ENCODE measurements at regions not wholly inside any gene's neighbourhood (a gene's known extent, or its start where the extent isn't known, plus 50 kb on each side); places are given as distances from the start of the nearest gene placed in this dataset.
A peak's percentile ranks its signal among the peaks of the same experiment; 100 is the strongest.

DNA sequence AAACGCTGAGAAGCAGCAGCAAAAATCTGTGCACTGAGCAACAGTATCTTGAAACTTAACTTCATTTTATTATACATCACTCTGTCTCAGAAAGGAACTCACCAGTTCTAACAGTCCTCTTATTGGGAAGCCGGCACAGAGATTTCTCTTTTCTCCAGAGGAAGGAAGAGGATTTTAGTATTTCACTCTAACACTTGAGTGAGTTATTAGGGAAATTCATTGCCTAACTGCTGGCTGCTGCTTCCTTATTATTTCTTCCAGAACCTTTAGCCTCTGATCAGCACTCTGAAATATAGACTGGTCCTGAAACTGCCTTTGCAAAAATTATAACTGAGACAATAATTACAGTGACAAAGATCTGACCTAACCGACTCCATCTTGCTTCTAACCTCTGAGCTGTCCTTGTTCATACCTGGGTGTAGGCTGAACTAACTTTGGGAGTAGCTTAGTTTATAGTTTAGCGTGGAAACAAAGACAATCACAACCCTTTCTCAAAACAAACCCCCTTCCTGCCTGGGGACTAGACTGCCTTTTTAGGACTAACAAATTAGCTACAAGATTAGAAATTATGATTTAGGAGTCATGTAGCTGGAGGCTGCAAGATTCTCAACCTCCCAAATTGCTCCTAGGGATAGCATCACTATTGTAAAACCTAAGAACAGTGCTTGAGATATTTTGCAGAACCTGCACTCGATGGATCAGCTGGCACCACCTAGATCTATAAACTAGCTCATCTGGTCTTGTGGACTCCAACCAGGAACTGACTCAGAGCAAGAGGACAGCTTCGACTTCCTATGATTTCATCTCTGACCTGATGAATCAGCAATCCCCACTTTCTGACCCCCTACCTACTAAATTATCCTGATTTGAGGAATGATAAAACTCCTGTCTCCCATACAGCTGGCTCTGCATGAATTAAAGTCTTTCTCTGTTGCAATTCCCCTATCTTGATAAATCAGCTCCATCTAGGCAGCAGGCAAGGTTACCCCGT is 117.5 kb downstream of the DYRK2 start:
- H3K4me1 ChIP-seq = no peaks in the 10 kb centered on the region
- H3K27me3 ChIP-seq = no peaks in the 10 kb centered on the region
- H3K27ac ChIP-seq = no peak overlapping the region
- intact Hi-C loops (cut with DNase I) = no loop called here
- TF ChIP-seq, protein P1, sequence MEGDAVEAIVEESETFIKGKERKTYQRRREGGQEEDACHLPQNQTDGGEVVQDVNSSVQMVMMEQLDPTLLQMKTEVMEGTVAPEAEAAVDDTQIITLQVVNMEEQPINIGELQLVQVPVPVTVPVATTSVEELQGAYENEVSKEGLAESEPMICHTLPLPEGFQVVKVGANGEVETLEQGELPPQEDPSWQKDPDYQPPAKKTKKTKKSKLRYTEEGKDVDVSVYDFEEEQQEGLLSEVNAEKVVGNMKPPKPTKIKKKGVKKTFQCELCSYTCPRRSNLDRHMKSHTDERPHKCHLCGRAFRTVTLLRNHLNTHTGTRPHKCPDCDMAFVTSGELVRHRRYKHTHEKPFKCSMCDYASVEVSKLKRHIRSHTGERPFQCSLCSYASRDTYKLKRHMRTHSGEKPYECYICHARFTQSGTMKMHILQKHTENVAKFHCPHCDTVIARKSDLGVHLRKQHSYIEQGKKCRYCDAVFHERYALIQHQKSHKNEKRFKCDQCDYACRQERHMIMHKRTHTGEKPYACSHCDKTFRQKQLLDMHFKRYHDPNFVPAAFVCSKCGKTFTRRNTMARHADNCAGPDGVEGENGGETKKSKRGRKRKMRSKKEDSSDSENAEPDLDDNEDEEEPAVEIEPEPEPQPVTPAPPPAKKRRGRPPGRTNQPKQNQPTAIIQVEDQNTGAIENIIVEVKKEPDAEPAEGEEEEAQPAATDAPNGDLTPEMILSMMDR (IDR thresholded peaks at IDR 0.05) = no peak
- H3K4me3 ChIP-seq = no peak overlapping the region
- no peaks in the 10 kb centered on the region for H3K36me3 ChIP-seq
- DNase-seq (ENCODE audit: low spot score in 2 of 2) = no peak
- no peaks in the 10 kb centered on the region for H3K9me3 ChIP-seq

DNA sequence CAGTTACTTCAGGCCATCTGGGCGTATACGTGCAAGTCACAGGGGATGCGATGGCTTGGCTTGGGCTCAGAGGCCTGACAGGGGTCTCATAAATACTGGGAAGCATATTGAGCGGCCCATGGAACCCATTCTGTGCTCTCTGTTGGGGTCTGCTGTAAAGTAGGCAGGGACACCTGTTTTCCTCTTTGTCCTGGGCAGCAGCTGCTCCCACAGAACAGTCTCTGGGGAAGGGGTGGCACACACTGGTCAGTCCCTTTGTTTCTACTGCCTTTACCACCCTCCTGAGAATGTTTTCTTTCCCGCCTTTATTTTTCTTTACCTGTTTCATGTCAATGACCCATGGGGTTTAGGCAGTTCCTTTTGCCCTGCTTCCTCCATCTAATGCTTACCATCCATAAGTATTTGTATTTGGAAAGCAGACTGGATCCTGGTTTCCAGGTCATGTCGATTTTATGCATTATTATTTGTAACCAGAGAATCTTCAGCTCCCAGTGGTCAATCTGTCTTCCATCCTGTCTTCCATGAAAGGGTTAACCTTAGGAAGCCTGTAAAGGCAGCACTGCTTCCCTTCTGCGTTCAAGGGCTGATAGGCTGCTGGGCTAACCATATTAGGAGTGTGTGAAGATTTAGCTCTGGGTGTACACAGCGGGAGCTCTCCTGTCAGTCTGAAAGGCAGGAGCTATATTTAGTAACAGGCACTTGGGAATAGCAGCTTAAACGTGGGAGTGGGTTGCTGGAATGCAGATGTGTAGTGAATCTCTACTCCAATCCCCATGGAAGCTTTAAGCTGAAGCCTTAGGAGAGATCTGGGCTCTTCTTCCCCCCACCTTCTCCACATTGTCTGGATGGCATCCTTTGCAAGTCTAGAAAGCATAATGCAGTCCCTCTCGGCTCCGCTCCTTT is 124.0 kb downstream of the DYRK2 start:
- TF ChIP-seq, protein P1 (IDR thresholded peaks at IDR 0.05) = no peak
- DNase-seq (ENCODE audit: low spot score in 2 of 2) = no peak
- no peaks in the 10 kb centered on the region for H3K9me3 ChIP-seq
- H3K27me3 ChIP-seq = no peaks in the 10 kb centered on the region
- H3K36me3 ChIP-seq = no peaks in the 10 kb centered on the region
- intact Hi-C loops (cut with DNase I) = no loop called here
- peak overlapping the region in 1 of 2 donors; percentile 28 for H3K4me3 ChIP-seq
- H3K27ac ChIP-seq = peak overlapping the region; percentile 28 to 68
- H3K4me1 ChIP-seq = peaks cover 0 to 7% of the 10 kb centered on the region in 2 donors

DNA sequence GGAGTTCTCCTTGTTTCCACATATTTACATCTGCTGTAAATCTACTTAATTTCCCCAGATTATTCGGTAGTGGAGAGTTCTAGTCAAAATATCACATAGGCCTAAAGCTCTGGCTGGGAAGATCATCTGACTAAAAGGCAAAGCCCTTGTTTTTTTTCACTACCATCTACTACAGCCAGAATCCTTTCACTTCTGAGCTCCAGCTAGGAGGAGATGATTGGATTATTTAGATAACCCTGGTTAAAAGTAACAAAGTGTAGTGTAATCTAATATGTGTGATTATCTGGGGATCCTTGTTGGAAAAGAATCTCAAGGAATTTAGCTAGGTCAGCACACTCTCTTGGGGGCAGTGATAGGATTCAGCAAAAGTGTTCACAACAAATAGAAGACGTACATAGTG is 125.4 kb downstream of the DYRK2 start:
- no peaks in the 10 kb centered on the region for H3K9me3 ChIP-seq
- intact Hi-C loops (cut with DNase I) = no loop called here
- TF ChIP-seq, protein P1 (IDR thresholded peaks at IDR 0.05) = no peak
- H3K4me1 ChIP-seq = peaks cover 0 to 7% of the 10 kb centered on the region in 2 donors
- no peak for DNase-seq (ENCODE audit: low spot score in 2 of 2)
- peak overlapping the region; percentile 41 to 68 for H3K27ac ChIP-seq
- H3K36me3 ChIP-seq = no peaks in the 10 kb centered on the region
- no peak overlapping the region for H3K4me3 ChIP-seq
- no peaks in the 10 kb centered on the region for H3K27me3 ChIP-seq

DNA sequence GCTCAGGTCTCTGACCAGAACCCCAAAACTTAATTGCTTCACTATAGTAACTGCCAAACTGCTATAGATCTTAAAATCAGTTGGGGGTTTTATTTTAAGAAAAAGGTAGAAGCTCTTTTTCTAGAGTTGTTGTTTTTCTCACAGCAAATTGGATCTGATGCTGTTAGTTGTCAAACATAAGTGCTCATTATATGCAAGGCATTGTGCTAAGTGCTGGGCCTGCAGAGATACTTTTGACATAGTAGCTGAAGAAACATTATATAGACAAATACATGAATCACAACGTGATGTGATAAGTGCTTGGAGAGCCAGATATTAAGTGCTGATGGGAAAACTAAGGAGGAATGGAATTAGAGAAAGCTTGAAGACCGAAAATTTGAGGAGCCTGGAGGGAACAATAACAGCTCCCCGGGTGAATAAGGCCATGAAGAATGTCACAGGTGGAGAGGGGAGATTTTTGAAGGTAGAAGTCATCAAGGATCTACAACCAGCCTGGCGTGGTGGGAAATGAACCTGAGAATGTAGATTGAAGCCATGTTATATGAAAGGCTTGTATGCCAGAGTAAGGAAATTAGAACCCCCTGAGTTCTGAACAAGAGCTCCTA is 126.5 kb downstream of the DYRK2 start:
- Histone ChIP-seq H3K4me3 (no peak overlapping the region), H3K27me3 (no peaks in the 10 kb centered on the region), H3K36me3 (no peaks in the 10 kb centered on the region), H3K4me1 (peaks cover 0 to 7% of the 10 kb centered on the region in 2 donors), H3K9me3 (no peaks in the 10 kb centered on the region), H3K27ac (no peak overlapping the region)
- DNase-seq (ENCODE audit: low spot score in 2 of 2) = no peak
- TF ChIP-seq, protein P1 (IDR thresholded peaks at IDR 0.05) = no peak
- intact Hi-C loops (cut with DNase I) = no loop called here

DNA sequence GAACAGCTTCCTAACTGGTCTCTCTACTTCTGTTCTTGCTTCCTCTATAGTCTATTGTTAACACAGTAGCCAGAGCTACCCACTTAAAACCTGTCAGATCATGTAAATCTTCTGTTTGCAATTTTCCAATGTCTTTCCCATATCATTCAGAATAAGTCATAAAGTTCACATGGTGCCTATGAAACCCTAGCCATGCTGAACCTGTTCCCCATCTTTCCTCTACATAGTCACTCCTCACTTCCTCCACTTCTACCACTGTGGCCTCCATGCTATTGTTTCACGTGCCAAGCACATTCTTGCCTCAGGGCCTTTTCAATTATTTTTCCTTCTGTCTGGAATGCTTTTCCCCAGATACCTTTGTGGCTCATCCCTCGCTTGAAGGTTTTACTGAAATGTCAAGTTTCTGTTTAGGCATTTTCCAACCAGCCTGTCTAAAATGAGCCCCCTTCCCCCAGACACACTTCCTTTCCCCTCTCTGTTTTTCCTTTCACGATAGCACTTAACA is 132.1 kb downstream of the DYRK2 start:
- no peaks in the 10 kb centered on the region for H3K27me3 ChIP-seq
- H3K4me1 ChIP-seq = no peaks in the 10 kb centered on the region
- no peaks in the 10 kb centered on the region for H3K36me3 ChIP-seq
- DNase-seq (ENCODE audit: low spot score in 2 of 2) = no peak
- H3K27ac ChIP-seq = no peak overlapping the region
- H3K4me3 ChIP-seq = no peak overlapping the region
- intact Hi-C loops (cut with DNase I) = no loop called here
- TF ChIP-seq, protein P1 (IDR thresholded peaks at IDR 0.05) = no peak
- no peaks in the 10 kb centered on the region for H3K9me3 ChIP-seq
